ENCODE measurements at regions not wholly inside any gene's neighbourhood (a gene's known extent, or its start where the extent isn't known, plus 50 kb on each side); places are given as distances from the start of the nearest gene placed in this dataset.

DNA sequence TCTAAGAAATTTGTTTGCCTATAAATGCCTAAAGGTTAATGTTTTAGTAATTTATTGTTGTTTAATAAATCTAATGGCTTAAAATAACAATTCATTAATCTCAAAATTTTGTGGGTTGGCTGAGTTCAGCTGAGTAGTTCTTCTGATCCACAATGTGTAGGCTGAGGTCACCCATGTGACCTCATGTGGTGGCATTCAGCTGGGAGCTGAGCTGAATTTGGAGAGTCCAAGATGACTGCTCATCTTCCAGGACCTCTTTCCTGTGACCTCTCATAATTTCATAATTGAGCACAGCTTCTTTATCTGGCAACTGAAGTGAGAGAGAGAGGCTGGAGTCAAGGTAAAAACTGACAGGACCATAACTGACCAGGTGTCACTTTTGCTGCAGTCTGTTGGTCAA lies 132.4 kb downstream of the TXNL1 start:
- no peak for TF ChIP-seq CTCF (IDR thresholded peaks at IDR 0.05)
- no peak for TF ChIP-seq POLR2A (IDR thresholded peaks at IDR 0.05)
- no peak for TF ChIP-seq EP300 (IDR thresholded peaks at IDR 0.05)
- no peak for TF ChIP-seq POLR2AphosphoS5 (IDR thresholded peaks at IDR 0.05)

Measured in sigmoid colon (tissue), 4 donors.